Prostate gland (tissue), 2 donors: ENCODE measurements at regions not wholly inside any gene's neighbourhood (a gene's known extent, or its start where the extent isn't known, plus 50 kb on each side); places are given as distances from the start of the nearest gene placed in this dataset.

Experiments
- DNase-seq: peaks from one replicate; pipeline ENCODE4 v3.0.0-alpha.2; 2019; ENCODE audit warnings: low spot score
- H3K27ac ChIP-seq, 2 donors: fragments of 200-600 bp; sonication (generic); 2 replicates each; pipeline ENCODE4 v1.5.1; 2017 to 2019
- H3K27me3 ChIP-seq: fragments of 200-600 bp; sonication (generic); replicated peaks from 2 replicates; pipeline ENCODE4 v1.5.1; 2019; ENCODE audit not compliant: insufficient read depth
- H3K36me3 ChIP-seq, 2 donors: fragments of 200-600 bp; sonication (generic); 1 replicate in 1 of 2; 2 replicates in 1 of 2; pipeline versions ENCODE4 v1.5.1 to v1.8.1; 2017 to 2019
- H3K4me1 ChIP-seq: fragments of 200-600 bp; sonication (generic); replicated peaks from 2 replicates; pipeline ENCODE4 v1.5.1; 2019
- H3K4me3 ChIP-seq, 2 donors: fragments of 200-600 bp; sonication (generic); 2 replicates each; pipeline ENCODE4 v1.5.1; 2017 to 2019
- H3K9me3 ChIP-seq: fragments of 200-600 bp; sonication (generic); 2 replicates; pipeline ENCODE4 v1.5.1; 2017
- CTCF ChIP-seq, 4 experiments: fragments of 200-600 bp in 2 of 4; fragments of 450-650 bp in 2 of 4; sonication (generic) in 2 of 4; IDR thresholded peaks; 1 replicate in 3 of 4; 2 replicates in 1 of 4; pipeline ENCODE4 v1.5.1; 2016 to 2019; ENCODE audit warnings: antibody characterized with exemption in 4 of 4, mild to moderate bottlenecking in 2 of 4, moderate library complexity in 2 of 4
- POLR2A ChIP-seq: fragments of 450-650 bp; IDR thresholded peaks from one replicate; pipeline ENCODE4 v1.6.1; 2016; ENCODE audit warnings: antibody characterized with exemption, mild to moderate bottlenecking
- POLR2AphosphoS5 ChIP-seq: sonication (generic); formaldehyde crosslinking; IDR thresholded peaks from one replicate; pipeline ENCODE4 v1.6.1; 2017; ENCODE audit warnings: antibody characterized with exemption
- WGBS: methylation state at CpG from one replicate; pipeline ENCODE4 v1.1.5; 2018; 5-methylcytosine and 5-hydroxymethylcytosine counted together
- intact Hi-C: fragments of 100-400 bp; cut with DNase I; formaldehyde crosslinking; loops from one replicate; pipeline ENCODE4 v1.14.2; 2022

- intact Hi-C loops = loop anchor here (2.0 kb wide), 1 partner anchor 466 kb away; no protein-coding TSS in a partner anchor
- Histone ChIP-seq H3K4me3 (no peak overlapping the region), H3K4me1 (no peaks in the 10 kb centered on the region), H3K27me3 (no peaks in the 10 kb centered on the region), H3K9me3 (no peaks in the 10 kb centered on the region), H3K36me3 (no peaks in the 10 kb centered on the region), H3K27ac (no peak overlapping the region)
- TF ChIP-seq POLR2AphosphoS5 = no peak
- TF ChIP-seq POLR2A = no peak
- TF ChIP-seq CTCF (IDR thresholded peaks at IDR 0.05) = peak; percentile 14 to 66 (median 62)
- 65% methylated on average over 4 of the region's 4 CpGs for WGBS
- DNase-seq = peak; percentile 14
Observed at GRCh38 chr2:136378712-136379595, 261.0 kb upstream of the CXCR4 start.

GRCh38 chr2:136377423-136378382 lies 259.8 kb upstream of the CXCR4 start:
- DNase-seq = no peak
- Histone ChIP-seq H3K9me3 (no peaks in the 10 kb centered on the region), H3K27ac (no peak overlapping the region), H3K4me3 (no peak overlapping the region), H3K36me3 (no peaks in the 10 kb centered on the region), H3K4me1 (no peaks in the 10 kb centered on the region), H3K27me3 (no peaks in the 10 kb centered on the region)
- WGBS = 91% methylated on average over 7 of the region's 7 CpGs
- TF ChIP-seq CTCF (IDR thresholded peaks at IDR 0.05) = no peak
- TF ChIP-seq POLR2AphosphoS5 = no peak
- no peak for TF ChIP-seq POLR2A
- intact Hi-C loops = loop anchor here (2.0 kb wide), 1 partner anchor 465 kb away; no protein-coding TSS in a partner anchor

GRCh38 chr2:136376798-136377211 lies 258.9 kb upstream of the CXCR4 start:
- Histone ChIP-seq H3K4me3 (no peak overlapping the region), H3K27ac (no peak overlapping the region), H3K4me1 (no peaks in the 10 kb centered on the region), H3K9me3 (no peaks in the 10 kb centered on the region), H3K27me3 (no peaks in the 10 kb centered on the region), H3K36me3 (no peaks in the 10 kb centered on the region)
- DNase-seq = no peak
- TF ChIP-seq POLR2A (no peak), POLR2AphosphoS5 (no peak), CTCF (IDR thresholded peaks at IDR 0.05) (no peak)
- intact Hi-C loops = no loop called here
- 38% methylated on average over 6 of the region's 6 CpGs for WGBS

- no peak for TF ChIP-seq POLR2AphosphoS5
- no peak for TF ChIP-seq POLR2A
- intact Hi-C loops = no loop called here
- 92% methylated on average over 6 of the region's 6 CpGs for WGBS
- Histone ChIP-seq H3K27me3 (no peaks in the 10 kb centered on the region), H3K9me3 (no peaks in the 10 kb centered on the region), H3K4me3 (no peak overlapping the region), H3K36me3 (no peaks in the 10 kb centered on the region), H3K27ac (no peak overlapping the region), H3K4me1 (no peaks in the 10 kb centered on the region)
- DNase-seq = no peak
Observed at GRCh38 chr2:136376211-136376610, 258.3 kb upstream of the CXCR4 start.
